GM12878 (cell line): ENCODE measurements at regions not wholly inside any gene's neighbourhood (a gene's known extent, or its start where the extent isn't known, plus 50 kb on each side); places are given as distances from the start of the nearest gene placed in this dataset.

Experiments
- ATAC-seq: fragments of 200-7000 bp; cut with Tn5 transposase; 3 replicates; pipeline ENCODE4 v1.9.1; 2020; ENCODE audit warnings: mild to moderate bottlenecking, moderate library complexity
- BruUV-seq: library from RNA; stranded (reverse); fragments of 400-500 nt; replicated peaks from 2 replicates; lab custom pipeline; 2021; lab: Mats Ljungman, UMichigan
- CTCF ChIA-PET: fragments of 300-600 bp; sonication (Branson Sonifier 250); formaldehyde crosslinking; extraction: SDS; loops from one replicate; lab custom pipeline; 2021; ENCODE audit warnings: inconsistent platforms; lab: Yijun Ruan, JAX
- POLR2A ChIA-PET: fragments of 350-600 bp; formaldehyde crosslinking; extraction: SDS; loops from one replicate; lab custom pipeline; 2021; ENCODE audit warnings: inconsistent platforms; lab: Charles Lee
- RAD21 ChIA-PET: fragments of 300-600 bp; sonication (Branson Sonifier 250); formaldehyde crosslinking; loops from one replicate; lab custom pipeline; 2023; ENCODE audit warnings: antibody characterized with exemption; ENCODE audit not compliant: unreplicated experiment; lab: Charles Lee
- SMC1A ChIA-PET: fragments of 300-600 bp; sonication (Branson Sonifier 250); formaldehyde crosslinking; loops from one replicate; lab custom pipeline; 2023; ENCODE audit not compliant: unreplicated experiment, uncharacterized antibody; lab: Charles Lee
- DNase-seq: peaks from one replicate; pipeline ENCODE4 v3.0.0-alpha.2; 2011; ENCODE audit warnings: low read depth, low spot score
- FAIRE-seq: peaks from 3 replicates; lab custom pipeline; 2011; peaks lifted over from hg19 to GRCh38; lab: Jason Lieb, UNC
- H2AFZ ChIP-seq: 2 replicates; pipeline ENCODE4 v1.6.0; 2011; ENCODE audit warnings: low read depth, low read length, control low read depth; ENCODE audit not compliant: control insufficient read depth
- H3K27ac ChIP-seq: 2 replicates; pipeline ENCODE4 v1.5.1; 2011; ENCODE audit warnings: control low read depth; ENCODE audit not compliant: control insufficient read depth, insufficient read depth
- H3K27me3 ChIP-seq, 2 experiments: replicated peaks in 1 of 2; 2 replicates each; pipeline versions ENCODE4 v1.6.0 to v1.6.1; 2011; ENCODE audit warnings: low read length in 1 of 2; ENCODE audit not compliant: control insufficient read depth in 2 of 2, insufficient read depth in 2 of 2
- H3K36me3 ChIP-seq, 2 experiments: 2 replicates each; pipeline ENCODE4 v1.5.1; 2011; ENCODE audit warnings: low read length in 1 of 2; ENCODE audit not compliant: control insufficient read depth in 2 of 2, insufficient read depth in 2 of 2
- H3K4me1 ChIP-seq: 2 replicates; pipeline ENCODE4 v1.6.1; 2011; ENCODE audit warnings: mild to moderate bottlenecking, low read length, moderate library complexity, mixed read lengths; ENCODE audit not compliant: control insufficient read depth, insufficient read depth
- H3K4me2 ChIP-seq: 2 replicates; pipeline ENCODE4 v1.6.0; 2011; ENCODE audit warnings: control low read depth; ENCODE audit not compliant: control insufficient read depth, insufficient read depth
- H3K4me3 ChIP-seq: fragments of 200-600 bp; sonication (generic); 2 replicates; pipeline ENCODE4 v1.5.1; 2016
- H3K79me2 ChIP-seq: 2 replicates; pipeline ENCODE4 v1.6.0; 2011; ENCODE audit warnings: low read length; ENCODE audit not compliant: control insufficient read depth, insufficient read depth
- H3K9ac ChIP-seq: 2 replicates; pipeline ENCODE4 v1.8.0; 2011; ENCODE audit warnings: low read length, control low read depth, mixed read lengths; ENCODE audit not compliant: control insufficient read depth, insufficient read depth
- H3K9me3 ChIP-seq: replicated peaks from 3 replicates; pipeline ENCODE4 v1.5.1; 2011; ENCODE audit warnings: mild to moderate bottlenecking, low read length; ENCODE audit not compliant: control insufficient read depth, insufficient read depth
- H4K20me1 ChIP-seq: 2 replicates; pipeline ENCODE4 v1.6.0; 2011; ENCODE audit not compliant: control insufficient read depth, insufficient read depth
- ATF2 ChIP-seq: IDR thresholded peaks from 2 replicates; pipeline ENCODE4 v1.6.1; 2012; ENCODE audit warnings: low read length, inconsistent platforms
- BCL11A ChIP-seq: IDR thresholded peaks from 2 replicates; pipeline ENCODE4 v1.6.1; 2011; ENCODE audit warnings: low read depth, low read length
- DPF2 ChIP-seq: fragments of 450-650 bp; IDR thresholded peaks from 2 replicates; pipeline ENCODE4 v1.6.1; 2017; ENCODE audit warnings: mild to moderate bottlenecking
- EZH2 ChIP-seq: IDR thresholded peaks from 2 replicates; pipeline ENCODE4 v1.6.1; 2012; ENCODE audit warnings: low read depth, mild to moderate bottlenecking, control low read depth, inconsistent platforms, low read length, borderline replicate concordance; ENCODE audit not compliant: control insufficient read depth
- HDAC2 ChIP-seq: fragments of 200-600 bp; sonication (generic); IDR thresholded peaks from 2 replicates; pipeline ENCODE4 v1.6.1; 2017
- IRF4 ChIP-seq: IDR thresholded peaks from 2 replicates; pipeline ENCODE4 v1.6.1; 2011; ENCODE audit warnings: low read depth, low read length
- JUNB ChIP-seq: IDR thresholded peaks from 2 replicates; pipeline ENCODE4 v1.6.1; 2016; ENCODE audit warnings: antibody characterized with exemption, mild to moderate bottlenecking
- KLF5 ChIP-seq: fragments of 450-650 bp; IDR thresholded peaks from 2 replicates; pipeline ENCODE4 v1.6.1; 2014; ENCODE audit warnings: mild to moderate bottlenecking; ENCODE audit not compliant: partially characterized antibody
- MAX ChIP-seq: IDR thresholded peaks from 2 replicates; pipeline ENCODE4 v1.6.1; 2012; ENCODE audit warnings: low read depth, low read length, improper control_type of control experiment
- MXI1 ChIP-seq: fragments of 150-350 bp; IDR thresholded peaks from 2 replicates; pipeline ENCODE4 v1.6.1; 2011; ENCODE audit warnings: low read depth, mild to moderate bottlenecking, inconsistent platforms, low read length, improper control_type of control experiment
- SREBF1 ChIP-seq: IDR thresholded peaks from 2 replicates; pipeline ENCODE4 v1.6.1; 2012; ENCODE audit warnings: mild to moderate bottlenecking, low read length
- ZBTB40 ChIP-seq: fragments of 450-650 bp; IDR thresholded peaks from 2 replicates; pipeline ENCODE4 v1.6.1; 2016; ENCODE audit warnings: mild to moderate bottlenecking, moderate library complexity, borderline replicate concordance
- ZNF384 ChIP-seq: IDR thresholded peaks from 2 replicates; pipeline ENCODE4 v1.6.1; 2012; ENCODE audit warnings: low read depth, mild to moderate bottlenecking, low read length, improper control_type of control experiment, borderline replicate concordance
- WGBS: methylation state at CpG from one replicate; pipeline ENCODE4 v1.1.6; 2016; ENCODE audit warnings: low lambda C conversion rate; ENCODE audit not compliant: insufficient replicate concordance, insufficient coverage; ENCODE audit errors: missing lambda C conversion rate; 5-methylcytosine and 5-hydroxymethylcytosine counted together
- in situ Hi-C: fragments of 300-500 bp; cut with MboI; formaldehyde crosslinking; loops from 9 replicates; pipeline ENCODE4 v1.14.3; 2018; ENCODE audit warnings: mixed read lengths
- intact Hi-C: fragments of 100-400 bp; cut with micrococcal nuclease; formaldehyde crosslinking; loops from one replicate; pipeline ENCODE4 v1.14.2; 2022; ENCODE audit not compliant: unreplicated experiment

GRCh38 chr9:16312116-16312515, 558.4 kb downstream of the BNC2 start (continued):
- TF ChIP-seq MAX (no peak), HDAC2 (no peak), IRF4 (no peak), ZNF384 (no peak), BCL11A (no peak), MXI1 (no peak)

GRCh38 chr9:16312962-16313546, 557.4 kb downstream of the BNC2 start:
- no peak for FAIRE-seq
- ChIA-PET SMC1A (no interaction called here), CTCF (interaction anchor here (0.6 kb wide), 1 partner anchor 244 kb away, joined by 3 read pairs; no protein-coding TSS in a partner anchor), POLR2A (interaction anchor here (0.8 kb wide), 1 partner anchor 407 kb away, joined by 3 read pairs; no protein-coding TSS in a partner anchor), RAD21 (no interaction called here)
- Histone ChIP-seq H2AFZ (no peak overlapping the region), H3K79me2 (no peaks in the 10 kb centered on the region), H3K4me2 (no peak overlapping the region), H3K4me1 (no peaks in the 10 kb centered on the region), H3K4me3 (no peak overlapping the region), H3K36me3 (no peaks in the 10 kb centered on the region), H4K20me1 (no peaks in the 10 kb centered on the region), H3K27ac (no peak overlapping the region), H3K9ac (no peak overlapping the region), H3K27me3 (no peaks in the 10 kb centered on the region), H3K9me3 (no peaks in the 10 kb centered on the region)
- in situ Hi-C loops = no loop called here
- BruUV-seq = no TSS peak
- no peak for ATAC-seq
- 27% methylated on average over 10 of the region's 10 CpGs for WGBS
- no peak for DNase-seq
- TF ChIP-seq JUNB (no peak), EZH2 (no peak), KLF5 (no peak), SREBF1 (no peak), ZNF384 (no peak), ATF2 (no peak), DPF2 (no peak), ZBTB40 (no peak)
- intact Hi-C loops = no loop called here
